ENCODE measurements at regions not wholly inside any gene's neighbourhood (a gene's known extent, or its start where the extent isn't known, plus 50 kb on each side); places are given as distances from the start of the nearest gene placed in this dataset.

DNA sequence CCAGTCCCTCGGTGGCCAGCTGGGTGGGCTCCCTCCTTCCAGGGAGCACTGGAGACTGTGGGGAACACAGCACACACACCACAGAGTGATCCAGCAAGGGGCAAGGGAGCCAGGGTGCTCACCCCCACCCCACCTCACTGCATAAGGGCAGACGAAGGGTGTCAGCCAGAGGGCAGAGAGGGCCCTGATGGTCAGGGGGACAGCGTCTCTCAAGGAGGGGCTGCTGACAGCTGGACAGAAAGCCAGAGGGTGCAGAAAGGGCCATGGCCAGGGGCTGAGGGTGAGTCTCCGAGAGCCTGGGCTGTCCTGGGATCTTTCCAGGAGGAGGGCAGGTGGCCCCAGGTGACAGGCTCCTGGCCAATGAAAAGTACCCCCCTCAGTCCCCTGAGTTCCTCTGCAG lies 73.4 kb upstream of the PMEPA1 start:
- TF ChIP-seq POLR2A (IDR thresholded peaks at IDR 0.05; ENCODE audit: low read length) (no peak), RAD21 (conservative IDR thresholded peaks at IDR 0.05 in 1 of 2, IDR thresholded peaks at IDR 0.05 in 1 of 2) (no peak), CHD4 (IDR thresholded peaks at IDR 0.05; ENCODE audit: borderline replicate concordance) (no peak)
- TF ChIP-seq, protein P1, sequence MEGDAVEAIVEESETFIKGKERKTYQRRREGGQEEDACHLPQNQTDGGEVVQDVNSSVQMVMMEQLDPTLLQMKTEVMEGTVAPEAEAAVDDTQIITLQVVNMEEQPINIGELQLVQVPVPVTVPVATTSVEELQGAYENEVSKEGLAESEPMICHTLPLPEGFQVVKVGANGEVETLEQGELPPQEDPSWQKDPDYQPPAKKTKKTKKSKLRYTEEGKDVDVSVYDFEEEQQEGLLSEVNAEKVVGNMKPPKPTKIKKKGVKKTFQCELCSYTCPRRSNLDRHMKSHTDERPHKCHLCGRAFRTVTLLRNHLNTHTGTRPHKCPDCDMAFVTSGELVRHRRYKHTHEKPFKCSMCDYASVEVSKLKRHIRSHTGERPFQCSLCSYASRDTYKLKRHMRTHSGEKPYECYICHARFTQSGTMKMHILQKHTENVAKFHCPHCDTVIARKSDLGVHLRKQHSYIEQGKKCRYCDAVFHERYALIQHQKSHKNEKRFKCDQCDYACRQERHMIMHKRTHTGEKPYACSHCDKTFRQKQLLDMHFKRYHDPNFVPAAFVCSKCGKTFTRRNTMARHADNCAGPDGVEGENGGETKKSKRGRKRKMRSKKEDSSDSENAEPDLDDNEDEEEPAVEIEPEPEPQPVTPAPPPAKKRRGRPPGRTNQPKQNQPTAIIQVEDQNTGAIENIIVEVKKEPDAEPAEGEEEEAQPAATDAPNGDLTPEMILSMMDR (IDR thresholded peaks at IDR 0.05): no peak
- TF ChIP-seq, protein P2, sequence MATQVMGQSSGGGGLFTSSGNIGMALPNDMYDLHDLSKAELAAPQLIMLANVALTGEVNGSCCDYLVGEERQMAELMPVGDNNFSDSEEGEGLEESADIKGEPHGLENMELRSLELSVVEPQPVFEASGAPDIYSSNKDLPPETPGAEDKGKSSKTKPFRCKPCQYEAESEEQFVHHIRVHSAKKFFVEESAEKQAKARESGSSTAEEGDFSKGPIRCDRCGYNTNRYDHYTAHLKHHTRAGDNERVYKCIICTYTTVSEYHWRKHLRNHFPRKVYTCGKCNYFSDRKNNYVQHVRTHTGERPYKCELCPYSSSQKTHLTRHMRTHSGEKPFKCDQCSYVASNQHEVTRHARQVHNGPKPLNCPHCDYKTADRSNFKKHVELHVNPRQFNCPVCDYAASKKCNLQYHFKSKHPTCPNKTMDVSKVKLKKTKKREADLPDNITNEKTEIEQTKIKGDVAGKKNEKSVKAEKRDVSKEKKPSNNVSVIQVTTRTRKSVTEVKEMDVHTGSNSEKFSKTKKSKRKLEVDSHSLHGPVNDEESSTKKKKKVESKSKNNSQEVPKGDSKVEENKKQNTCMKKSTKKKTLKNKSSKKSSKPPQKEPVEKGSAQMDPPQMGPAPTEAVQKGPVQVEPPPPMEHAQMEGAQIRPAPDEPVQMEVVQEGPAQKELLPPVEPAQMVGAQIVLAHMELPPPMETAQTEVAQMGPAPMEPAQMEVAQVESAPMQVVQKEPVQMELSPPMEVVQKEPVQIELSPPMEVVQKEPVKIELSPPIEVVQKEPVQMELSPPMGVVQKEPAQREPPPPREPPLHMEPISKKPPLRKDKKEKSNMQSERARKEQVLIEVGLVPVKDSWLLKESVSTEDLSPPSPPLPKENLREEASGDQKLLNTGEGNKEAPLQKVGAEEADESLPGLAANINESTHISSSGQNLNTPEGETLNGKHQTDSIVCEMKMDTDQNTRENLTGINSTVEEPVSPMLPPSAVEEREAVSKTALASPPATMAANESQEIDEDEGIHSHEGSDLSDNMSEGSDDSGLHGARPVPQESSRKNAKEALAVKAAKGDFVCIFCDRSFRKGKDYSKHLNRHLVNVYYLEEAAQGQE (IDR thresholded peaks at IDR 0.05): no peak

Measured in A549 (cell line).